ENCODE measurements at regions not wholly inside any gene's neighbourhood (a gene's known extent, or its start where the extent isn't known, plus 50 kb on each side); places are given as distances from the start of the nearest gene placed in this dataset.

GRCh38 chr5:63121471-63121870 lies 542.9 kb downstream of the LRRC70 start:
- TF ChIP-seq, protein P1, sequence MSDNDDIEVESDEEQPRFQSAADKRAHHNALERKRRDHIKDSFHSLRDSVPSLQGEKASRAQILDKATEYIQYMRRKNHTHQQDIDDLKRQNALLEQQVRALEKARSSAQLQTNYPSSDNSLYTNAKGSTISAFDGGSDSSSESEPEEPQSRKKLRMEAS (IDR thresholded peaks at IDR 0.05; ENCODE audit: low read depth, low read length), result no peak
- TF ChIP-seq POLR2A (IDR thresholded peaks at IDR 0.05; ENCODE audit: extremely low read depth, insufficient read length) (no peak), MYC (IDR thresholded peaks at IDR 0.05; ENCODE audit: low read depth, low read length) (no peak)
- TF ChIP-seq, protein P2, sequence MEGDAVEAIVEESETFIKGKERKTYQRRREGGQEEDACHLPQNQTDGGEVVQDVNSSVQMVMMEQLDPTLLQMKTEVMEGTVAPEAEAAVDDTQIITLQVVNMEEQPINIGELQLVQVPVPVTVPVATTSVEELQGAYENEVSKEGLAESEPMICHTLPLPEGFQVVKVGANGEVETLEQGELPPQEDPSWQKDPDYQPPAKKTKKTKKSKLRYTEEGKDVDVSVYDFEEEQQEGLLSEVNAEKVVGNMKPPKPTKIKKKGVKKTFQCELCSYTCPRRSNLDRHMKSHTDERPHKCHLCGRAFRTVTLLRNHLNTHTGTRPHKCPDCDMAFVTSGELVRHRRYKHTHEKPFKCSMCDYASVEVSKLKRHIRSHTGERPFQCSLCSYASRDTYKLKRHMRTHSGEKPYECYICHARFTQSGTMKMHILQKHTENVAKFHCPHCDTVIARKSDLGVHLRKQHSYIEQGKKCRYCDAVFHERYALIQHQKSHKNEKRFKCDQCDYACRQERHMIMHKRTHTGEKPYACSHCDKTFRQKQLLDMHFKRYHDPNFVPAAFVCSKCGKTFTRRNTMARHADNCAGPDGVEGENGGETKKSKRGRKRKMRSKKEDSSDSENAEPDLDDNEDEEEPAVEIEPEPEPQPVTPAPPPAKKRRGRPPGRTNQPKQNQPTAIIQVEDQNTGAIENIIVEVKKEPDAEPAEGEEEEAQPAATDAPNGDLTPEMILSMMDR (IDR thresholded peaks at IDR 0.05; ENCODE audit: low read depth, low read length), result no peak
- no peak overlapping the region for H3K4me3 ChIP-seq (ENCODE audit: low read depth, low read length)
- no peak for DNase-seq (ENCODE audit: low read depth)

DNA sequence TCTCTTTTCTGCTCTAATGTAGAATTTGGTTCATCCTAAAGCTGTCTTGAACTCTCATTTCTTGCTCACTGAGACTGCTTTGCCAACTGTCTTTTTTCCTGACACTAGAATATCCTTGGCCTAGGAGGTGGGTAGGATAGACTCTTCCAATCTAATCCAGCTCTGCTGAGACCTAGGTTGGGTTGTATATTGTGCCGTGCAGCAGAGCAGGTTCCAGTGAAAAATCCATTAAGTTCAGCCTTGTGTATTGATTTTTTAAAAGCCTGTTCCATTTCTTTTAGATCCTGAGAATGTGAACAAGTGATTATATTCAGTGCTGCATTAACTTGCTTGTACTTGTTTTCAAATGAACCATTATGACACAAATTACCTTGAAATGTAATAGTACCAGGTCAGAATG lies 539.6 kb downstream of the LRRC70 start:
- DNase-seq (ENCODE audit: low read depth), result no peak
- TF ChIP-seq MYC (IDR thresholded peaks at IDR 0.05; ENCODE audit: low read depth, low read length) (no peak), POLR2A (IDR thresholded peaks at IDR 0.05; ENCODE audit: extremely low read depth, insufficient read length) (no peak)
- TF ChIP-seq, protein P2 (IDR thresholded peaks at IDR 0.05; ENCODE audit: low read depth, low read length), result no peak
- TF ChIP-seq, protein P1 (IDR thresholded peaks at IDR 0.05; ENCODE audit: low read depth, low read length), result no peak
- no peak overlapping the region for H3K4me3 ChIP-seq (ENCODE audit: low read depth, low read length)

GRCh38 chr5:63111891-63112290 lies 533.3 kb downstream of the LRRC70 start:
- no peak overlapping the region for H3K4me3 ChIP-seq (ENCODE audit: low read depth, low read length)
- TF ChIP-seq, protein P1 (IDR thresholded peaks at IDR 0.05; ENCODE audit: low read depth, low read length), result no peak
- TF ChIP-seq POLR2A (IDR thresholded peaks at IDR 0.05; ENCODE audit: extremely low read depth, insufficient read length) (no peak), MYC (IDR thresholded peaks at IDR 0.05; ENCODE audit: low read depth, low read length) (no peak)
- no peak for DNase-seq (ENCODE audit: low read depth)

DNA sequence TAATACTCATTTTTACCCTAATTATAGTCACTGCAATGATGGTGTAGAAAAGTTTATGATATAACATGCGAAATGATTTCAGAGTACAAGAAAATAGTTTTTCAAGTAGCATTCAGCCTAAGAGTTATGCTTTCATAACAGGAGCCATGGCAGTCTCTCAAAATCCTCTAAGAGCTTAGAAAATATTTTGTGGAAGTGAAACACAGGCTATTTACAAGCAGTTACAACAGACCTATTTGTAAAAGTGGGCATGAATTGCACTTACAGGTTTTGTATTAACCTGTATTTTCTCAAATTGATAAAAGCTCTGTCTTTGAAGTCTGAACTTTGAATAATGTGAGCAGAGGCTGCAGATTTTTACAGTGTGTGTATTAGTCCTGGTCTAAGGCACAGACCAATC lies 523.3 kb downstream of the LRRC70 start:
- no peak overlapping the region for H3K4me3 ChIP-seq (ENCODE audit: low read depth, low read length)
- TF ChIP-seq MYC (IDR thresholded peaks at IDR 0.05; ENCODE audit: low read depth, low read length), result no peak
- TF ChIP-seq, protein P2 (IDR thresholded peaks at IDR 0.05; ENCODE audit: low read depth, low read length), result no peak
- TF ChIP-seq, protein P1 (IDR thresholded peaks at IDR 0.05; ENCODE audit: low read depth, low read length), result no peak
- TF ChIP-seq POLR2A (IDR thresholded peaks at IDR 0.05; ENCODE audit: extremely low read depth, insufficient read length), result no peak
- DNase-seq (ENCODE audit: low read depth), result no peak

GRCh38 chr5:63097286-63097685 lies 518.7 kb downstream of the LRRC70 start:
- TF ChIP-seq POLR2A (IDR thresholded peaks at IDR 0.05; ENCODE audit: extremely low read depth, insufficient read length) (no peak), MYC (IDR thresholded peaks at IDR 0.05; ENCODE audit: low read depth, low read length) (no peak)
- TF ChIP-seq, protein P1 (IDR thresholded peaks at IDR 0.05; ENCODE audit: low read depth, low read length), result no peak
- TF ChIP-seq, protein P2 (IDR thresholded peaks at IDR 0.05; ENCODE audit: low read depth, low read length), result no peak
- no peak overlapping the region for H3K4me3 ChIP-seq (ENCODE audit: low read depth, low read length)
- DNase-seq (ENCODE audit: low read depth), result no peak

GRCh38 chr5:63094730-63095129 lies 516.1 kb downstream of the LRRC70 start:
- no peak for DNase-seq (ENCODE audit: low read depth)
- no peak overlapping the region for H3K4me3 ChIP-seq (ENCODE audit: low read depth, low read length)
- TF ChIP-seq, protein P2 (IDR thresholded peaks at IDR 0.05; ENCODE audit: low read depth, low read length), result no peak
- TF ChIP-seq POLR2A (IDR thresholded peaks at IDR 0.05; ENCODE audit: extremely low read depth, insufficient read length), result no peak
- TF ChIP-seq, protein P1 (IDR thresholded peaks at IDR 0.05; ENCODE audit: low read depth, low read length), result no peak
- no peak for TF ChIP-seq MYC (IDR thresholded peaks at IDR 0.05; ENCODE audit: low read depth, low read length)
